ENCODE measurements at regions not wholly inside any gene's neighbourhood (a gene's known extent, or its start where the extent isn't known, plus 50 kb on each side); places are given as distances from the start of the nearest gene placed in this dataset.

- no peak overlapping the region for H3K4me3 ChIP-seq (ENCODE audit: low read length)
- DNase-seq (ENCODE audit: low read depth): no peak
- TF ChIP-seq CTCF (conservative IDR thresholded peaks at IDR 0.05; ENCODE audit: low read depth, low read length): no peak
Observed at GRCh38 chr16:87177673-87178072, 139.5 kb downstream of the C16orf95 start.

- no peak overlapping the region for H3K4me3 ChIP-seq (ENCODE audit: low read length)
- DNase-seq (ENCODE audit: low read depth): no peak
- no peak for TF ChIP-seq CTCF (conservative IDR thresholded peaks at IDR 0.05; ENCODE audit: low read depth, low read length)
Observed at GRCh38 chr16:87178177-87178863, 138.9 kb downstream of the C16orf95 start.

GRCh38 chr16:87178977-87179376 is 138.2 kb downstream of the C16orf95 start:
- DNase-seq (ENCODE audit: low read depth): peak; percentile 26
- H3K4me3 ChIP-seq (ENCODE audit: low read length): no peak overlapping the region
- TF ChIP-seq CTCF (conservative IDR thresholded peaks at IDR 0.05; ENCODE audit: low read depth, low read length): no peak

- DNase-seq (ENCODE audit: low read depth): no peak
- H3K4me3 ChIP-seq (ENCODE audit: low read length): no peak overlapping the region
- no peak for TF ChIP-seq CTCF (conservative IDR thresholded peaks at IDR 0.05; ENCODE audit: low read depth, low read length)
Observed at GRCh38 chr16:87180069-87180468, 137.1 kb downstream of the C16orf95 start.

GRCh38 chr16:87182759-87183158 is 134.4 kb downstream of the C16orf95 start:
- no peak overlapping the region for H3K4me3 ChIP-seq (ENCODE audit: low read length)
- no peak for DNase-seq (ENCODE audit: low read depth)
- no peak for TF ChIP-seq CTCF (conservative IDR thresholded peaks at IDR 0.05; ENCODE audit: low read depth, low read length)

GRCh38 chr16:87183647-87184046 is 133.5 kb downstream of the C16orf95 start:
- no peak overlapping the region for H3K4me3 ChIP-seq (ENCODE audit: low read length)
- DNase-seq (ENCODE audit: low read depth): no peak
- TF ChIP-seq CTCF (conservative IDR thresholded peaks at IDR 0.05; ENCODE audit: low read depth, low read length): no peak

- no peak for DNase-seq (ENCODE audit: low read depth)
- no peak overlapping the region for H3K4me3 ChIP-seq (ENCODE audit: low read length)
- TF ChIP-seq CTCF (conservative IDR thresholded peaks at IDR 0.05; ENCODE audit: low read depth, low read length): peak; percentile 20
Observed at GRCh38 chr16:87185308-87185707, 131.9 kb downstream of the C16orf95 start.
